HepG2 (cell line): ENCODE measurements at regions not wholly inside any gene's neighbourhood (a gene's known extent, or its start where the extent isn't known, plus 50 kb on each side); places are given as distances from the start of the nearest gene placed in this dataset.
A peak's percentile ranks its signal among the peaks of the same experiment; 100 is the strongest.

Source experiments
- ATAC-seq: fragments of 200-7000 bp; cut with Tn5 transposase; 3 replicates; pipeline ENCODE4 v1.9.1; 2020; ENCODE audit warnings: mild to moderate bottlenecking, moderate library complexity
- BruUV-seq: library from RNA; stranded (reverse); fragments of 400-500 nt; replicated peaks from 2 replicates; lab custom pipeline; 2021; lab: Mats Ljungman, UMichigan
- CTCF ChIA-PET: fragments of 300-600 bp; formaldehyde crosslinking; extraction: SDS; loops from one replicate; lab custom pipeline; 2021; ENCODE audit warnings: low total read pairs, inconsistent platforms, low intra/inter-chr PET ratio; lab: Yijun Ruan, JAX
- POLR2A ChIA-PET: fragments of 350-600 bp; sonication (Branson Sonifier 250); formaldehyde crosslinking; loops from one replicate; lab custom pipeline; 2020; ENCODE audit warnings: antibody characterized with exemption, inconsistent platforms; lab: Yijun Ruan, JAX
- DNase-seq: peaks from one replicate; pipeline ENCODE4 v3.0.0-alpha.2; 2015; ENCODE audit warnings: low spot score
- FAIRE-seq: peaks from 3 replicates; lab custom pipeline; 2011; peaks lifted over from hg19 to GRCh38; lab: Jason Lieb, UNC
- H2AFZ ChIP-seq: one replicate; pipeline ENCODE4 v1.6.1; 2011; ENCODE audit warnings: low read length, inconsistent platforms
- H3K27ac ChIP-seq: fragments of 300-600 bp; 3 replicates; pipeline ENCODE4 v1.8.0; 2011; ENCODE audit warnings: mixed run types, mild to moderate bottlenecking, mixed read lengths, low read length, inconsistent platforms; ENCODE audit not compliant: insufficient read depth; ENCODE audit errors: extremely low read length
- H3K27me3 ChIP-seq, 2 experiments: fragments of 200-600 bp in 1 of 2; 2 replicates in 1 of 2; 3 replicates in 1 of 2; pipeline versions ENCODE4 v1.6.0 to v1.8.0; 2011; ENCODE audit warnings: low read length in 2 of 2, mild to moderate bottlenecking in 2 of 2, moderate library complexity in 2 of 2, inconsistent platforms in 1 of 2; ENCODE audit not compliant: insufficient read depth in 2 of 2, control insufficient read depth in 1 of 2
- H3K36me3 ChIP-seq, 2 experiments: fragments of 200-600 bp in 1 of 2; replicated peaks in 1 of 2; 2 replicates in 1 of 2; 3 replicates in 1 of 2; pipeline versions ENCODE4 v1.5.1 to v1.8.0; 2011; ENCODE audit warnings: low read length in 2 of 2, inconsistent platforms in 1 of 2; ENCODE audit not compliant: insufficient read depth in 2 of 2, control insufficient read depth in 1 of 2
- H3K4me1 ChIP-seq: 2 replicates; pipeline ENCODE4 v1.5.1; 2012; ENCODE audit warnings: low read length, inconsistent platforms; ENCODE audit not compliant: insufficient read depth
- H3K4me2 ChIP-seq: 2 replicates; pipeline ENCODE4 v1.6.0; 2011; ENCODE audit warnings: low read depth, low read length, inconsistent platforms
- H3K4me3 ChIP-seq, 3 experiments: fragments of 200-600 bp in 1 of 3; sonication (generic), shearing (Covaris generic) in 1 of 3; replicated peaks in 1 of 3; 2 replicates each; pipeline ENCODE4 v1.5.1; 2011 to 2016; ENCODE audit warnings: low read length in 3 of 3, inconsistent platforms in 2 of 3, low read depth in 2 of 3, mild to moderate bottlenecking in 2 of 3, control low read depth in 1 of 3, mixed read lengths in 1 of 3; ENCODE audit not compliant: insufficient read depth in 1 of 3
- H3K79me2 ChIP-seq: one replicate; pipeline ENCODE4 v1.6.1; 2011; ENCODE audit warnings: low read length, inconsistent platforms; ENCODE audit not compliant: insufficient read depth
- H3K9ac ChIP-seq: 2 replicates; pipeline ENCODE4 v1.6.0; 2011; ENCODE audit warnings: mild to moderate bottlenecking, low read depth, low read length, inconsistent platforms; ENCODE audit not compliant: insufficient read depth
- H3K9me3 ChIP-seq: 2 replicates; pipeline ENCODE4 v1.5.1; 2012; ENCODE audit warnings: mild to moderate bottlenecking, low read length
- H4K20me1 ChIP-seq: 2 replicates; pipeline ENCODE4 v1.6.0; 2011; ENCODE audit warnings: inconsistent platforms, mild to moderate bottlenecking, low read length, moderate library complexity; ENCODE audit not compliant: insufficient read depth
- ARID4A ChIP-seq: sonication (generic); formaldehyde crosslinking; IDR thresholded peaks from 2 replicates; pipeline ENCODE4 v1.5.0; 2020; ENCODE audit warnings: mild to moderate bottlenecking, missing genetic modification reagents, borderline replicate concordance
- ASH2L ChIP-seq: fragments of 300-600, 200-600 bp; sonication (generic); IDR thresholded peaks from 2 replicates; pipeline ENCODE4 v1.7.0; 2017; ENCODE audit warnings: low read depth, mild to moderate bottlenecking, moderate library complexity, mixed read lengths, low read length; ENCODE audit not compliant: insufficient read length
- IKZF4 ChIP-seq: sonication (generic); formaldehyde crosslinking; IDR thresholded peaks from 2 replicates; pipeline ENCODE4 v1.5.1; 2020; ENCODE audit warnings: borderline replicate concordance, mild to moderate bottlenecking, low read depth, missing genetic modification reagents; ENCODE audit errors: not compliant biosample characterization
- MED1 ChIP-seq: sonication (generic); formaldehyde crosslinking; IDR thresholded peaks from 2 replicates; pipeline ENCODE4 v1.4.0; 2020; ENCODE audit warnings: missing genetic modification reagents
- MEIS2 ChIP-seq: sonication (generic); formaldehyde crosslinking; IDR thresholded peaks from 2 replicates; pipeline ENCODE4 v1.9.0; 2021; ENCODE audit warnings: mild to moderate bottlenecking, missing genetic modification reagents
- MYC ChIP-seq: sonication (generic); formaldehyde crosslinking; IDR thresholded peaks from 2 replicates; pipeline ENCODE4 v1.9.0; 2021; ENCODE audit warnings: missing genetic modification reagents, borderline replicate concordance
- MYNN ChIP-seq: sonication (generic); formaldehyde crosslinking; IDR thresholded peaks from 2 replicates; pipeline ENCODE4 v1.4.0; 2020; ENCODE audit warnings: mild to moderate bottlenecking, low read depth, missing genetic modification reagents
- NFIC ChIP-seq: IDR thresholded peaks from 2 replicates; pipeline ENCODE4 v1.6.1; 2012; ENCODE audit warnings: mild to moderate bottlenecking, low read length, inconsistent platforms
- REPIN1 ChIP-seq: sonication (generic); formaldehyde crosslinking; IDR thresholded peaks from 2 replicates; pipeline ENCODE4 v1.8.0; 2022; ENCODE audit warnings: missing genetic modification reagents, low read depth, mild to moderate bottlenecking, borderline replicate concordance
- TOE1 ChIP-seq: sonication (generic); formaldehyde crosslinking; IDR thresholded peaks from 2 replicates; pipeline ENCODE4 v1.4.0; 2020; ENCODE audit warnings: mild to moderate bottlenecking, missing genetic modification reagents
- ZFY ChIP-seq: sonication (generic); formaldehyde crosslinking; IDR thresholded peaks from 2 replicates; pipeline ENCODE4 v1.4.0; 2020; ENCODE audit warnings: missing genetic modification reagents
- ZFYVE20 ChIP-seq: sonication (generic); formaldehyde crosslinking; IDR thresholded peaks from 2 replicates; pipeline ENCODE4 v1.8.0; 2023; ENCODE audit warnings: low read depth, mild to moderate bottlenecking, moderate library complexity, missing genetic modification reagents, borderline replicate concordance
- ZNF576 ChIP-seq: sonication (generic); formaldehyde crosslinking; IDR thresholded peaks from 2 replicates; pipeline ENCODE4 v1.4.0; 2020; ENCODE audit warnings: mild to moderate bottlenecking, missing genetic modification reagents
- ZNF614 ChIP-seq: IDR thresholded peaks from 2 replicates; pipeline ENCODE4 v1.6.1; 2018; ENCODE audit warnings: missing biosample characterization, missing genetic modification reagents, inconsistent platforms, borderline replicate concordance
- ZSCAN20 ChIP-seq: sonication (generic); formaldehyde crosslinking; IDR thresholded peaks from 2 replicates; pipeline ENCODE4 v1.4.0; 2020; ENCODE audit warnings: missing genetic modification reagents, mild to moderate bottlenecking, borderline replicate concordance
- WGBS: methylation state at CpG from one replicate; pipeline ENCODE4 v1.1.6; 2017; ENCODE audit warnings: low lambda C conversion rate; 5-methylcytosine and 5-hydroxymethylcytosine counted together
- in situ Hi-C: cut with HindIII; loops from 2 replicates; pipeline ENCODE4 v1.10.0; 2017; ENCODE audit warnings: low pct_unique_long_range_greater_than_20kb; ENCODE audit not compliant: extremely low pct_ligation_motif_present
- intact Hi-C: fragments of 100-400 bp; cut with micrococcal nuclease; formaldehyde crosslinking; loops from one replicate; pipeline ENCODE4 v1.10.0; 2022; ENCODE audit not compliant: unreplicated experiment

- H4K20me1 ChIP-seq, result no peaks in the 10 kb centered on the region
- intact Hi-C loops, result no loop called here
- H2AFZ ChIP-seq, result no peak overlapping the region
- 46% methylated on average over 9 of the region's 10 CpGs for WGBS
- H3K9ac ChIP-seq, result no peak overlapping the region
- H3K4me2 ChIP-seq, result peak overlapping the region; percentile 53; the same call in 1 of the 2 replicates
- no peaks in the 10 kb centered on the region for H3K36me3 ChIP-seq
- H3K27ac ChIP-seq, result no peak overlapping the region
- BruUV-seq, result no TSS peak
- no peak for FAIRE-seq
- peak overlapping the region in 1 of 3 experiments; percentile 23; a peak in 1 of 6 replicates for H3K4me3 ChIP-seq
- H3K4me1 ChIP-seq, result peaks cover 10% of the 10 kb centered on the region; the same call in 1 of the 2 replicates
- ChIA-PET CTCF (no interaction called here), POLR2A (no interaction called here)
- in situ Hi-C loops, result no loop called here
- ATAC-seq, result peak; percentile 80
- no peak for DNase-seq
- H3K79me2 ChIP-seq, result no peaks in the 10 kb centered on the region
- H3K27me3 ChIP-seq, result peaks cover 0 to 13% of the 10 kb centered on the region in 2 experiments; a peak in 2 of 5 replicates
- no peaks in the 10 kb centered on the region for H3K9me3 ChIP-seq
- TF ChIP-seq ZFY (CRISPR knock-in tag) (no peak), MED1 (CRISPR knock-in tag) (no peak), MYC (no peak), MYNN (no peak), ZNF576 (CRISPR knock-in tag) (no peak), NFIC (no peak), TOE1 (CRISPR knock-in tag) (no peak), ZFYVE20 (no peak), ASH2L (no peak), ZSCAN20 (CRISPR knock-in tag) (no peak), REPIN1 (CRISPR knock-in tag) (no peak), MEIS2 (CRISPR knock-in tag) (no peak), ZNF614 (no peak), IKZF4 (CRISPR knock-in tag) (no peak), ARID4A (CRISPR knock-in tag) (no peak)
Observed at GRCh38 chr4:140266958-140267568, 106.4 kb upstream of the SCOC start.
